Ovary (tissue), 3 donors: ENCODE measurements at regions not wholly inside any gene's neighbourhood (a gene's known extent, or its start where the extent isn't known, plus 50 kb on each side); places are given as distances from the start of the nearest gene placed in this dataset.

Experiments
- EP300 ChIP-seq: sonication (generic); formaldehyde crosslinking; IDR thresholded peaks from one replicate; pipeline ENCODE4 v1.6.1; 2017; ENCODE audit warnings: antibody characterized with exemption
- POLR2A ChIP-seq: fragments of 450-650 bp; IDR thresholded peaks from one replicate; pipeline ENCODE4 v1.6.1; 2017; ENCODE audit warnings: antibody characterized with exemption, mild to moderate bottlenecking, moderate library complexity
- TF ChIP-seq, protein P1 (sequence below), 3 donors: fragments of 450-650 bp in 2 of 3; fragments of 200-600 bp in 1 of 3; IDR thresholded peaks; one replicate each; pipeline versions ENCODE4 v1.5.1 to v1.8.0; 2016 to 2022; ENCODE audit warnings: antibody characterized with exemption in 3 of 3, mild to moderate bottlenecking in 1 of 3
- donor health status: DM: no; HTN: no; CAD: no.

GRCh38 chr1:199837321-199837720 lies 190.2 kb upstream of the NR5A2 start:
- TF ChIP-seq, protein P1, sequence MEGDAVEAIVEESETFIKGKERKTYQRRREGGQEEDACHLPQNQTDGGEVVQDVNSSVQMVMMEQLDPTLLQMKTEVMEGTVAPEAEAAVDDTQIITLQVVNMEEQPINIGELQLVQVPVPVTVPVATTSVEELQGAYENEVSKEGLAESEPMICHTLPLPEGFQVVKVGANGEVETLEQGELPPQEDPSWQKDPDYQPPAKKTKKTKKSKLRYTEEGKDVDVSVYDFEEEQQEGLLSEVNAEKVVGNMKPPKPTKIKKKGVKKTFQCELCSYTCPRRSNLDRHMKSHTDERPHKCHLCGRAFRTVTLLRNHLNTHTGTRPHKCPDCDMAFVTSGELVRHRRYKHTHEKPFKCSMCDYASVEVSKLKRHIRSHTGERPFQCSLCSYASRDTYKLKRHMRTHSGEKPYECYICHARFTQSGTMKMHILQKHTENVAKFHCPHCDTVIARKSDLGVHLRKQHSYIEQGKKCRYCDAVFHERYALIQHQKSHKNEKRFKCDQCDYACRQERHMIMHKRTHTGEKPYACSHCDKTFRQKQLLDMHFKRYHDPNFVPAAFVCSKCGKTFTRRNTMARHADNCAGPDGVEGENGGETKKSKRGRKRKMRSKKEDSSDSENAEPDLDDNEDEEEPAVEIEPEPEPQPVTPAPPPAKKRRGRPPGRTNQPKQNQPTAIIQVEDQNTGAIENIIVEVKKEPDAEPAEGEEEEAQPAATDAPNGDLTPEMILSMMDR (IDR thresholded peaks at IDR 0.05), result no peak
- TF ChIP-seq EP300, result no peak
- TF ChIP-seq POLR2A, result no peak
